SK-N-SH (cell line): ENCODE measurements at regions not wholly inside any gene's neighbourhood (a gene's known extent, or its start where the extent isn't known, plus 50 kb on each side); places are given as distances from the start of the nearest gene placed in this dataset.

Source experiments
- CTCF ChIA-PET: fragments of 300-600, 350-600 bp; formaldehyde crosslinking; extraction: SDS; loops from one replicate; lab custom pipeline; 2021; lab: Yijun Ruan, JAX
- POLR2A ChIA-PET: fragments of 350-600 bp; sonication (Branson Sonifier 250); formaldehyde crosslinking; extraction: SDS; loops from one replicate; lab custom pipeline; 2020; ENCODE audit warnings: antibody characterized with exemption, inconsistent platforms; lab: Yijun Ruan, JAX
- DNase-seq: peaks from one replicate; pipeline ENCODE4 v3.0.0; 2012
- H2AFZ ChIP-seq: fragments of 200-600 bp; sonication (generic); 2 replicates; pipeline ENCODE4 v1.8.1; 2016; ENCODE audit warnings: antibody characterized with exemption, mild to moderate bottlenecking, low read depth
- H3F3A ChIP-seq: fragments of 200-600 bp; sonication (generic); replicated peaks from 2 replicates; pipeline ENCODE3; 2016; ENCODE audit warnings: antibody characterized with exemption, mild to moderate bottlenecking; ENCODE audit not compliant: insufficient read depth
- H3K27ac ChIP-seq, 2 experiments: fragments of 200-500 bp in 1 of 2; fragments of 200-600 bp in 1 of 2; sonication (Bioruptor generic) in 1 of 2; sonication (generic), shearing (Covaris generic) in 1 of 2; 2 replicates each; pipeline versions ENCODE4 v1.5.1 to v1.6.1; 2014 to 2016; ENCODE audit warnings: low read depth in 2 of 2, inconsistent platforms in 1 of 2, low read length in 1 of 2, mild to moderate bottlenecking in 1 of 2, mixed read lengths in 1 of 2
- H3K27me3 ChIP-seq: fragments of 200-600 bp; sonication (generic), shearing (Covaris generic); 2 replicates; pipeline ENCODE4 v1.6.1; 2016; ENCODE audit warnings: mixed run types; ENCODE audit not compliant: insufficient read depth
- H3K36me3 ChIP-seq, 2 experiments: fragments of 200-500 bp in 1 of 2; fragments of 200-600 bp in 1 of 2; sonication (Bioruptor generic) in 1 of 2; sonication (generic) in 1 of 2; replicated peaks in 1 of 2; 2 replicates each; pipeline versions ENCODE3 to v1.5.1; 2014 to 2016; ENCODE audit warnings: low read length in 1 of 2, mild to moderate bottlenecking in 1 of 2; ENCODE audit not compliant: insufficient read depth in 2 of 2, control insufficient read depth in 1 of 2
- H3K4me1 ChIP-seq, 2 experiments: fragments of 200-500 bp in 1 of 2; fragments of 200-600 bp in 1 of 2; sonication (Bioruptor generic) in 1 of 2; sonication (generic), shearing (Covaris generic) in 1 of 2; 2 replicates each; pipeline versions ENCODE4 v1.5.1 to v1.6.1; 2014 to 2016; ENCODE audit warnings: low read depth in 1 of 2, low read length in 1 of 2, mixed run types in 1 of 2; ENCODE audit not compliant: insufficient read depth in 2 of 2, control insufficient read depth in 1 of 2
- H3K4me2 ChIP-seq: fragments of 200-600 bp; sonication (generic), shearing (Covaris generic); 2 replicates; pipeline ENCODE4 v1.6.1; 2017; ENCODE audit warnings: mixed run types
- H3K4me3 ChIP-seq, 2 experiments: fragments of 200-500 bp in 1 of 2; fragments of 200-600 bp in 1 of 2; sonication (Bioruptor generic) in 1 of 2; sonication (generic), shearing (Covaris generic) in 1 of 2; 2 replicates each; pipeline versions ENCODE4 v1.5.1 to v1.8.1; 2014 to 2016; ENCODE audit warnings: low read depth in 2 of 2, inconsistent platforms in 1 of 2, low read length in 1 of 2, mild to moderate bottlenecking in 1 of 2, mixed read lengths in 1 of 2, moderate library complexity in 1 of 2
- H3K79me2 ChIP-seq: fragments of 200-600 bp; sonication (generic); 2 replicates; pipeline ENCODE4 v1.8.1; 2017; ENCODE audit warnings: mild to moderate bottlenecking; ENCODE audit not compliant: insufficient read depth
- H3K9ac ChIP-seq: fragments of 200-600 bp; sonication (generic); 2 replicates; pipeline ENCODE4 v1.6.1; 2017; ENCODE audit warnings: mixed run types
- H3K9me2 ChIP-seq: fragments of 200-600 bp; sonication (generic); 2 replicates; pipeline ENCODE4 v1.6.1; 2017; ENCODE audit warnings: mixed run types
- H3K9me3 ChIP-seq: fragments of 200-600 bp; sonication (generic); 2 replicates; pipeline ENCODE4 v1.6.1; 2017; ENCODE audit warnings: mixed run types, mild to moderate bottlenecking, moderate library complexity
- H4K20me1 ChIP-seq: fragments of 200-600 bp; sonication (generic); 2 replicates; pipeline ENCODE4 v1.6.1; 2017; ENCODE audit warnings: mild to moderate bottlenecking, mixed run types; ENCODE audit not compliant: insufficient read depth
- FOXM1 ChIP-seq: IDR thresholded peaks from 2 replicates; pipeline ENCODE4 v1.4.0; 2012; ENCODE audit warnings: low read depth, mild to moderate bottlenecking
- GABPA ChIP-seq: IDR thresholded peaks from 2 replicates; pipeline ENCODE4 v1.4.0; 2012; ENCODE audit warnings: low read depth, mild to moderate bottlenecking
- GATA2 ChIP-seq: sonication (generic); formaldehyde crosslinking; IDR thresholded peaks from 2 replicates; pipeline ENCODE4 v1.5.0; 2020; ENCODE audit warnings: mild to moderate bottlenecking, missing genetic modification reagents
- NFIC ChIP-seq: IDR thresholded peaks from 2 replicates; pipeline ENCODE4 v1.4.0; 2012; ENCODE audit warnings: borderline replicate concordance
- NRF1 ChIP-seq: IDR thresholded peaks from 2 replicates; pipeline ENCODE4 v1.6.1; 2012; ENCODE audit warnings: low read depth, mild to moderate bottlenecking, low read length
- POLR2AphosphoS5 ChIP-seq: IDR thresholded peaks from 2 replicates; pipeline ENCODE4 v1.6.1; 2012; ENCODE audit warnings: low read depth, low read length
- TAF1 ChIP-seq: IDR thresholded peaks from 2 replicates; pipeline ENCODE4 v1.6.1; 2012; ENCODE audit warnings: low read depth, mild to moderate bottlenecking, low read length, moderate library complexity, borderline replicate concordance
- TEAD4 ChIP-seq: IDR thresholded peaks from 2 replicates; pipeline ENCODE4 v1.4.0; 2012; ENCODE audit warnings: mild to moderate bottlenecking, borderline replicate concordance; ENCODE audit not compliant: insufficient read depth
- WGBS: methylation state at CpG from one replicate; pipeline ENCODE4 v1.1.6; 2017; ENCODE audit warnings: low lambda C conversion rate; 5-methylcytosine and 5-hydroxymethylcytosine counted together
- TF ChIP-seq, protein P1 (sequence below): fragments of 200-600 bp; sonication (generic); IDR thresholded peaks from 2 replicates; pipeline ENCODE4 v1.6.1; 2017; ENCODE audit warnings: antibody characterized with exemption, mild to moderate bottlenecking, moderate library complexity
- TF ChIP-seq, protein P2 (sequence below): fragments of 150-350 bp; IDR thresholded peaks from 2 replicates; pipeline ENCODE4 v1.6.1; 2016; ENCODE audit warnings: mild to moderate bottlenecking, low read depth, low read length
- TF ChIP-seq, protein P3 (sequence below): IDR thresholded peaks from 2 replicates; pipeline ENCODE4 v1.6.1; 2012; ENCODE audit warnings: mild to moderate bottlenecking, low read depth, low read length, moderate library complexity

DNA sequence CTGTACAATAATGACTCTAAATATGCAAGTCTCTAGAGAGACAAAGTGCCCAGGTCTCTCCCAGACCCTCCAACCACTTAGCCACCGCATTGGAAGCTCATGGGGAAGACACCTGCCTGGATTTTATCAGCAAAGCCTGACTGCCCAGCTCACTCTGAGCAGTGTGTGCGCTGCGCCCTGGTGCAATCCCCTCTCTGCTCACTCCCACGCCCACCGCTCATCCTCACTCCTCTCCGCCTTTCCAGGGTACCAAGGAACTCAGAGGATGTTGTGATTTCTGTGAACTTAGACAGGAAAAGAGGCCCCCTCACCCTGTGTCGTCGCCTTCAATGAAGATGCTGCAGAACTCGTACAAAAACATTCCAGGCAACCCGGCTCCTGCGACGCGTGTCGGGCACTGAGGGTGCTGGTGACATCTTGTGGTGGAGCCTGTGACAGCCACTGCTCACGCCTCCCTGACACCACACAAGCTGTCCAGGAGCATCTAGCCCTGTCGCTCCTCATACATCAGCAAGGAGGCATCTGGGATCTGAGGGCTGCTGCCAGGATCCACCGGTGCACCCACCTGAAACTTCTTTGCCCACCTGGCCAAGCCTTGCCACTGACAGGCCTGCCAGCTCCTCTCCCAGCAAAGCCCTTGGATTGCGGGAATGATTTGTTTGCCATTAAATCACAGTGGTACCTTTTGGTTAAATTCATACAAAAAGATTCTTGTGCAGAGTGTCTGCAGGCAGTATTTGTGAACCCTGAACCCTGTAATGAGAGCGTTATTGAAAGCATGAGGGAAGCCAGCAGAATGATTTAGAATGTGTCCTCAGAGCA, 220.4 kb downstream of the ZNF516 start (continued):
- TF ChIP-seq, protein P1, sequence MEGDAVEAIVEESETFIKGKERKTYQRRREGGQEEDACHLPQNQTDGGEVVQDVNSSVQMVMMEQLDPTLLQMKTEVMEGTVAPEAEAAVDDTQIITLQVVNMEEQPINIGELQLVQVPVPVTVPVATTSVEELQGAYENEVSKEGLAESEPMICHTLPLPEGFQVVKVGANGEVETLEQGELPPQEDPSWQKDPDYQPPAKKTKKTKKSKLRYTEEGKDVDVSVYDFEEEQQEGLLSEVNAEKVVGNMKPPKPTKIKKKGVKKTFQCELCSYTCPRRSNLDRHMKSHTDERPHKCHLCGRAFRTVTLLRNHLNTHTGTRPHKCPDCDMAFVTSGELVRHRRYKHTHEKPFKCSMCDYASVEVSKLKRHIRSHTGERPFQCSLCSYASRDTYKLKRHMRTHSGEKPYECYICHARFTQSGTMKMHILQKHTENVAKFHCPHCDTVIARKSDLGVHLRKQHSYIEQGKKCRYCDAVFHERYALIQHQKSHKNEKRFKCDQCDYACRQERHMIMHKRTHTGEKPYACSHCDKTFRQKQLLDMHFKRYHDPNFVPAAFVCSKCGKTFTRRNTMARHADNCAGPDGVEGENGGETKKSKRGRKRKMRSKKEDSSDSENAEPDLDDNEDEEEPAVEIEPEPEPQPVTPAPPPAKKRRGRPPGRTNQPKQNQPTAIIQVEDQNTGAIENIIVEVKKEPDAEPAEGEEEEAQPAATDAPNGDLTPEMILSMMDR: no peak

DNA sequence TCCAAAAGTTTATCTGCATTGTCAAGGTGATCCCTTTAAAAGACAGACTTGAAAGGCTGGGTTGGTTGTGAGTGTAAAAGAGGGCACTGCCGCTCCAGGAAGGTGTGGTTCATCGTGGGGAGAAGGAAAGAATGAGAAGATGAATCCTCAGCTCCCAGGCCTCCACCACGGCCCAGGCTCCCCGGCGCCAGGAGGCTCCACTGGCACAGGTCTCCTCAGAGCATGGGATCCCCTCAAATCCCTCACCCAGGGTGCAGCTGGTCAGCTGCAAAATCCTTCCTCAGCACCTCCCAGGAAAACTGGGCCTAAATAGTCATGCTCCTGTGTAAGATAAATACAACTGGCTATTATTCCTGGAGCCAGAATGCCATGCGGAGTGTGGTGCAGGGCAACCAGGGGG, 221.1 kb downstream of the ZNF516 start:
- no peaks in the 10 kb centered on the region for H3K79me2 ChIP-seq
- 52% methylated on average over 6 of the region's 6 CpGs for WGBS
- no peaks in the 10 kb centered on the region for H3K9me2 ChIP-seq
- no peak overlapping the region for H3K27ac ChIP-seq
- H3K27me3 ChIP-seq: no peaks in the 10 kb centered on the region
- H2AFZ ChIP-seq: no peak overlapping the region
- peaks cover 0 to 2% of the 10 kb centered on the region in 2 experiments; a peak in 1 of 4 replicates for H3K4me1 ChIP-seq
- no peaks in the 10 kb centered on the region for H4K20me1 ChIP-seq
- TF ChIP-seq, protein P2, sequence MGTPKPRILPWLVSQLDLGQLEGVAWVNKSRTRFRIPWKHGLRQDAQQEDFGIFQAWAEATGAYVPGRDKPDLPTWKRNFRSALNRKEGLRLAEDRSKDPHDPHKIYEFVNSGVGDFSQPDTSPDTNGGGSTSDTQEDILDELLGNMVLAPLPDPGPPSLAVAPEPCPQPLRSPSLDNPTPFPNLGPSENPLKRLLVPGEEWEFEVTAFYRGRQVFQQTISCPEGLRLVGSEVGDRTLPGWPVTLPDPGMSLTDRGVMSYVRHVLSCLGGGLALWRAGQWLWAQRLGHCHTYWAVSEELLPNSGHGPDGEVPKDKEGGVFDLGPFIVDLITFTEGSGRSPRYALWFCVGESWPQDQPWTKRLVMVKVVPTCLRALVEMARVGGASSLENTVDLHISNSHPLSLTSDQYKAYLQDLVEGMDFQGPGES: no peak
- TF ChIP-seq TEAD4 (no peak), TAF1 (no peak), POLR2AphosphoS5 (no peak), FOXM1 (no peak), NFIC (no peak)
- POLR2A ChIA-PET: no interaction called here
- CTCF ChIA-PET: interaction anchor here (0.6 to 2.1 kb wide), 10 partner anchors 10 to 1063 kb away, joined by 3 to 8 read pairs (median 4); partner anchors contain the start of gene TSHZ1
- H3K4me2 ChIP-seq: no peak overlapping the region
- no peaks in the 10 kb centered on the region for H3F3A ChIP-seq
- no peak overlapping the region for H3K9ac ChIP-seq
- no peaks in the 10 kb centered on the region for H3K9me3 ChIP-seq
- H3K36me3 ChIP-seq: no peaks in the 10 kb centered on the region
- no peak for DNase-seq
- no peak overlapping the region for H3K4me3 ChIP-seq

DNA sequence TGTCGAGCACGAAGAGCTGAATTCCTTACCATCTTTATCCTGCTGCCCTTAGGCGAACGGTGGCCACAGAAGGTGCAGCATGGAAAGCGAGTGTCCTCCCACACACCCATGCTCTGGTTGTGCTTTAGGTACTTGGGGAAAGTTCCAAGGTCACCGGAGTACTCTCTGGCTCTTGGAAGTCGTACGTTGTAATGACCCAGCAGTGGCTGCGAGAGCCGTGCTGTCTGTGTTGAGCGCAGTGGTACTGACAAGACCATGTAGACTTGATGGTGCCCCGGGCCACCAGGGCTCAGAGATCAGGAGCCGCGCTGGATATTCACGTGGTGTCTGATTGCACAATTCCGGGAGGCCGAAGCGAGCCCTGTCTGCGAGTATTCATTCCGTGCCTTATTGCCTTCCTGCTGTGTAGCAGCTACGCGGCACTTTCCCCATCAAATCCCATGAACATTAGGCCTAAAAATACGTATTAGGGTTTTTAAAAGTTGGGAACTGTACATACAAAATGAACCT, 222.0 kb downstream of the ZNF516 start:
- no peaks in the 10 kb centered on the region for H3K9me2 ChIP-seq
- H3K9ac ChIP-seq: no peak overlapping the region
- DNase-seq: no peak
- no peak overlapping the region for H3K4me3 ChIP-seq
- no peak overlapping the region for H3K4me2 ChIP-seq
- POLR2A ChIA-PET: no interaction called here
- H3K36me3 ChIP-seq: no peaks in the 10 kb centered on the region
- H3K4me1 ChIP-seq: peaks cover 0 to 2% of the 10 kb centered on the region in 2 experiments; a peak in 1 of 4 replicates
- no peaks in the 10 kb centered on the region for H3K27me3 ChIP-seq
- TF ChIP-seq NRF1 (no peak), NFIC (no peak), GATA2 (no peak), FOXM1 (no peak), GABPA (no peak)
- TF ChIP-seq, protein P2: no peak
- TF ChIP-seq, protein P3, sequence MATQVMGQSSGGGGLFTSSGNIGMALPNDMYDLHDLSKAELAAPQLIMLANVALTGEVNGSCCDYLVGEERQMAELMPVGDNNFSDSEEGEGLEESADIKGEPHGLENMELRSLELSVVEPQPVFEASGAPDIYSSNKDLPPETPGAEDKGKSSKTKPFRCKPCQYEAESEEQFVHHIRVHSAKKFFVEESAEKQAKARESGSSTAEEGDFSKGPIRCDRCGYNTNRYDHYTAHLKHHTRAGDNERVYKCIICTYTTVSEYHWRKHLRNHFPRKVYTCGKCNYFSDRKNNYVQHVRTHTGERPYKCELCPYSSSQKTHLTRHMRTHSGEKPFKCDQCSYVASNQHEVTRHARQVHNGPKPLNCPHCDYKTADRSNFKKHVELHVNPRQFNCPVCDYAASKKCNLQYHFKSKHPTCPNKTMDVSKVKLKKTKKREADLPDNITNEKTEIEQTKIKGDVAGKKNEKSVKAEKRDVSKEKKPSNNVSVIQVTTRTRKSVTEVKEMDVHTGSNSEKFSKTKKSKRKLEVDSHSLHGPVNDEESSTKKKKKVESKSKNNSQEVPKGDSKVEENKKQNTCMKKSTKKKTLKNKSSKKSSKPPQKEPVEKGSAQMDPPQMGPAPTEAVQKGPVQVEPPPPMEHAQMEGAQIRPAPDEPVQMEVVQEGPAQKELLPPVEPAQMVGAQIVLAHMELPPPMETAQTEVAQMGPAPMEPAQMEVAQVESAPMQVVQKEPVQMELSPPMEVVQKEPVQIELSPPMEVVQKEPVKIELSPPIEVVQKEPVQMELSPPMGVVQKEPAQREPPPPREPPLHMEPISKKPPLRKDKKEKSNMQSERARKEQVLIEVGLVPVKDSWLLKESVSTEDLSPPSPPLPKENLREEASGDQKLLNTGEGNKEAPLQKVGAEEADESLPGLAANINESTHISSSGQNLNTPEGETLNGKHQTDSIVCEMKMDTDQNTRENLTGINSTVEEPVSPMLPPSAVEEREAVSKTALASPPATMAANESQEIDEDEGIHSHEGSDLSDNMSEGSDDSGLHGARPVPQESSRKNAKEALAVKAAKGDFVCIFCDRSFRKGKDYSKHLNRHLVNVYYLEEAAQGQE: no peak
- TF ChIP-seq, all 33 proteins: peak for 0
- CTCF ChIA-PET: interaction anchor here (0.8 to 2.1 kb wide), 3 partner anchors 13 to 343 kb away, joined by 3 to 8 read pairs (median 3); no protein-coding TSS in a partner anchor
- H3K9me3 ChIP-seq: no peaks in the 10 kb centered on the region
- H3K27ac ChIP-seq: no peak overlapping the region
- no peaks in the 10 kb centered on the region for H3K79me2 ChIP-seq
- H3F3A ChIP-seq: no peaks in the 10 kb centered on the region
- no peak overlapping the region for H2AFZ ChIP-seq
- H4K20me1 ChIP-seq: no peaks in the 10 kb centered on the region
- 81% methylated on average over 14 of the region's 23 CpGs for WGBS
